Amygdala (tissue), 56 donors: ENCODE measurements at regions not wholly inside any gene's neighbourhood (a gene's known extent, or its start where the extent isn't known, plus 50 kb on each side); places are given as distances from the start of the nearest gene placed in this dataset.
A peak's percentile ranks its signal among the peaks of the same experiment; 100 is the strongest.
"Not testable (repeated sequence)": the region's sequence is repeated elsewhere in the genome, so short reads cannot be mapped to it uniquely, and the experiment has no call there.

Experiments used
- DNase-seq, 56 donors: peaks; one replicate each; lab custom pipeline; 2025; lab: John Stamatoyannopoulos, UW

- no peak for DNase-seq
Measured at GRCh38 chr20:52098186-52098585, 93.4 kb downstream of the ZFP64 start.

GRCh38 chr20:52096117-52096516 is 95.5 kb downstream of the ZFP64 start:
- DNase-seq, result peak in 4 of 56 donors; percentile 2 to 9 (median 6)

DNA sequence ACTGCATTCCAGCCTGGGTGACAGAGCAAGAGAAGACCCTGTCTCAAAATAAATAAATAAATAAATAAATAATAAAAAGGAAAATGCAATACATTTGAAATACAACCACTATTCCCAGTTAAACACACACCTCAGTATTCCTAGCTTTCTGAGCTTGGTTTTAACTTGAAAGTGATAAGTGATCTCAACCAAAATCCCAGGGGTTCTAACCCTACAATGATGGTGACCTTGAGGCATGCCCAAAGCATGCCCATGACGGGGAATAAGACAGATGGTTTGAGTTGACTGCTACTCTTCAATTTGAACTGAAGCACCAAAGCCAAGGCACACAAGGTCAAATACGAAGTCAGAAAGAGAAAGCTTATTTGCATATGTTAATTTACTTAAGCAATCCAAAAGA is 96.9 kb downstream of the ZFP64 start:
- no peak for DNase-seq

- no peak for DNase-seq
Measured at GRCh38 chr20:52093575-52093974, 98.0 kb downstream of the ZFP64 start.

DNA sequence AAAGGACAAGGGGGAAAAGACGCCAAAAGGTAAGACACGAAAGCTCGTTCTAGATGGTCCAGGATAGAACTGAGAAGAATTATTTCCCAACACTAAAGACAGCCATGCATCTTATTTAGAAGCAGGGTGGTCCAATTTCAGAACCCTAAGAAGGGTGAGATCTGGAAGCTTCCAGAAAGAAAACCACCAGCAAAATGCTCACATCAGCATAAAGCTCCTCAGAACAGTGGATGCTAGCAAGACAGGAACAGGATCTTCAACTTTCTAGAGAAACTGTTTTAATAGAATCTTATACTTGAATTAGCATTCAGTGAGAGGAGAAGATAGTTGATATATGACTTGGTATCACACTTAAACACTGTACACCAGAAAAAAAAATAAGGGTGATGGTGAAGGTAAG is 101.5 kb downstream of the ZFP64 start:
- no peak for DNase-seq

DNA sequence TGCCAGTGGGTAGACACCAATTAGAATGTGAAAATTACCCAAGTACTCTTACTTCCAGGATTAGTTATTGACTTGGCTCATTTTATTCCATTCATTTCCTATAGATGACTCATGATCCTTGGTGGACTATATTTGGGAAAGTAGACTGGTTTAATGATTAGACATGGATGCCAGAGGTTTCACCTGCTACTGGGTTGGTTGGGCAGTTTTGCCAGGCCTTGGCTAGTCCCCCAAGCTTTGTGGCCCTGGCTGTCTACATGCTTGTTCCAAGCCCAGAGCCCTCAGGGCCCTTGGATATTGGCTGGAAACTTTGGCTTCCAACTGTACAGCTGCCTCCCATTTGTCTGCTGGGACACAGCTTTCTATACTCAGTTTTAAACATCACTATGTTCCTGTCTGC is 104.1 kb downstream of the ZFP64 start:
- no peak for DNase-seq

DNA sequence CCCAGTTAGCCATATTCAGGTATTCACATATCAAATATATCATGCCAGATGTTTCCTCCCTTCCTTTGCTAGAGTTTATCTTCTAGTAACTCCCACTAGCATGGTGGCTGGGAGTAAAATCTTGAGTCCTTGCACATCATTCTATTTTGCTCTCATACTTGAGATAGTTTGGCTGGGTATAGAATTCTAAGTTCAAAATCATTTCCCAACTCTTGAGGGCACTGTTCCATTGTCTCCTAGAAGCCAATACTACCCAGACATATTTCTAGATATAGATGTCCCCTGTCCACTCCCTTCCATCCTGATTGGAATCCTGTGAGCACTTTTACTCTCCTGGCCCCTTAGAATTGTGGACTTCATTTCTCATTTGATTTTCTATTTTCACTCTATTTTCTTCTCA is 104.7 kb downstream of the ZFP64 start:
- DNase-seq, result no peak

DNA sequence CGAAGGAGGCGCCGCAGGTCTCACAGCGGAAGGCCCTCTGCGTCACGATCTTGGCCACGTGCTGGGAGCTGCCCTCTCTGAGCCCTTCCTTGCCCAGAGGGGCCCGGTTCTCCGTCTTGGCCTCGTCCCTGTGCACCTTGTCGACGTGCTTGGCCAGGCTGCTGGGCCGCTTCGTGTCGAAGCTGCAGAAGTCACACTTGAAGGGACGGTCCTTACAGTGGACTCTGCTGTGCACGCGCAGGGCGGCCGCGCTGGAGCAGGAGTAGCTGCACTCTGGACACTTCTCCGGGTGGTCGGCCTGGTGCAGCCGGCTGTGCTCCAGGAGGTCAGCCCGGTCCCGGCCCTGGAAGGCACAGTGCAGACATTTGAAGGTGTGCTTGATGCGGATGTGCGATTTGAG is 106.9 kb downstream of the ZFP64 start:
- DNase-seq, result no peak

DNA sequence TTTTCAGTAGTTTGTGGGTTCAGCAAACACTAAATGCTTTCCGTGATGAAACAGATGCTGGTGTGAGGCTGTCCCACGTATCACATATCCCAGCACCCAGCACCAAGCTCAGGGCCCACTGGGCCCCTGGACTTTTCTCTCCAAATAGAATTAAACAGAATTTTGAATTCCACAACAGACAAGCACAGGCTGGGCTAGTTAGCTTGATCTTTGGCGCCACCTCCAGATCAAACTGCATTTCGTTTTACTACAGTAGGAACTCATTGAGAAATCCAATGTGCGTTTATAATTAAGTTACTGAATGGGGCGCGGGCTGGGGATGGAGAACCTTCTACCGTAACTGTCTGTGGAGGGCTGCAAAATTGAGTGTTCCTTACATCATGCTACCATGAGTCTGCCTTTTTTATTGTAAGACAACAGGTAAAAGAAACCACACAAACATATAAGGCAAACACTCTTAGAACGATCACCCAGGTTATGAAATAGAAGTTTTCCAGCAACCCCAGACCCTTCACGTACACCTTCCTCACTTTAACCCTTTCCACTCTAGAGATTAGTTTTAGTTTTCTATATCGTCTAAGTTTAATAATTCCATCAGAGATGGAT is 107.8 kb downstream of the ZFP64 start:
- DNase-seq, result peak in 42 of 56 donors; percentile 3 to 80 (median 22)

DNA sequence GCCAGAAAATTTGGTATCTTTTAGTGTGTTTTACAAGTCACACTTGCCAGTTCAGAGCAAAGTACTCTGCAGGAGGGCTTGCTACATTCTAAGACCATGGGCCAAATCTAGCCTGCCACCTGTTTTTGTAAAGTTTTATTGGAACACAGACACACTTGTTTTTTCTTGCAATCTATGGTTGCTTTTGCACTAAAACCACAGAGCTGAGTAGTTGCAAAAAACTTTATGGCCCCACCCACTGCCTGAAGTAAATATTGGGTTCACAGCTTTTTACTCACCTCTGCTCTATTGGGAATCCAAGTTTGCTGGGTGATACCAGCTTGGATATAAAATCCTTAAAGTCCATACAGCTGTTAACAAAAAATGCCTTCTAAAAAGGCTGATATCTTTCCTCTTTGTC is 109.0 kb downstream of the ZFP64 start:
- DNase-seq, result no peak

DNA sequence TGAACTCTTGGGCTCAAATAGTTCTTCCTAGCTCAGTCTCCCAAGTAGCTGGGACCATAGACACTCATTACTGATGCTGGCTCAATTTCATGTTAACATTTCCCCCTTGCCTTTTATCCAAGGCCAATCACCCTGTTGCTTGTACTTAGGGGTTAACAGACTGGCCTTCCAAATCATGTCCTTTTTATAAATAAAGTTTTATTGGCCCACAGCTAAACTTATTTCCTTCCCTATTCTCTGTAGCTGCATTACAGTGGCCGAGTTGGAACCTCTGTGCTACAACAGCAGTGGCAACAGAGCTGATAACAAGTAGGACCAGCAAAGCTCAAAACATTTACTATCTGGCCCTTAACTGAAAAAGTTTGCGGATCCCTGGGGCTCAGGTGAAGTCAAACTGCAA is 109.8 kb downstream of the ZFP64 start:
- DNase-seq, result no peak

- DNase-seq, result no peak
Measured at GRCh38 chr20:52081066-52081465, 110.5 kb downstream of the ZFP64 start.

DNA sequence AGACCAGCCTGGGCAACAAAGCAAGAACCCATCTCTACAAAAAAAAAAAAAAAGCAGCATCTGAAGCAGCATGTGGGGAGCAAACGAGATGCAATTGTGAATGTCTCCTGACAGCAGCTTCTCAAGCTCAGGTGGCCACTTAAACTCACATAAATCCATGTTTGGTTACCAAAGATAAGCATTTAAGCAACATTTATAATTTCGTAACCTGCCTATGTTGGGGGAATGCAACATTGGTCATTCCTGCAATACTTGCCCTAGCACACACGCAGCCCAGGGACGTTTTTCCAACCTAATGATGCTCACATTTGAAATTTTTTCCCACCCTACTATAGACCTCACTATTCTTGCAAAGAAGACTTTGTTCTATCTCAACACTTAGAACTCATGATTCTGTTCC is 113.3 kb downstream of the ZFP64 start:
- DNase-seq, result no peak

GRCh38 chr20:52076164-52076563 is 115.4 kb downstream of the ZFP64 start:
- DNase-seq, result no peak

GRCh38 chr20:52075400-52075799 is 116.2 kb downstream of the ZFP64 start:
- no peak for DNase-seq

GRCh38 chr20:52071136-52071535 is 120.4 kb downstream of the ZFP64 start:
- no peak for DNase-seq

DNA sequence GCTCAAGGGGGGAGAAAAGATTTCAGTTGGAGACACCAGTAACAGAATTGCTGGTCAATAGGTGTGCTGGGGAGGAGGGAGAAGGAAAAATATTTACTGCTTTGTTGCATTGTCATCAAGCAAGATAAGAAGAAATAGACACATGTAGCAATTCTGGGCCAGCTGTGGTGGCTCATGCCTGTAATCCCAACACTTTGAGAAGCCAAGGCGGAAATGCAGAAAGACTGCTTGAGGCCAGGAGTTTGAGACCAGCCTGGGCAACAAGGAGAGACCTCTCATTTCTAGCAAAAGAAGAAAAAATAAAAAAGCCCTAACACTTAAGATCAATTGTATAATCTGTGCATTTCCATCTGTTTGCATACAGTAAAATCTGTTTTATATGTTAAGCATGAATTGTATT is 126.6 kb downstream of the ZFP64 start:
- DNase-seq, result no peak

DNA sequence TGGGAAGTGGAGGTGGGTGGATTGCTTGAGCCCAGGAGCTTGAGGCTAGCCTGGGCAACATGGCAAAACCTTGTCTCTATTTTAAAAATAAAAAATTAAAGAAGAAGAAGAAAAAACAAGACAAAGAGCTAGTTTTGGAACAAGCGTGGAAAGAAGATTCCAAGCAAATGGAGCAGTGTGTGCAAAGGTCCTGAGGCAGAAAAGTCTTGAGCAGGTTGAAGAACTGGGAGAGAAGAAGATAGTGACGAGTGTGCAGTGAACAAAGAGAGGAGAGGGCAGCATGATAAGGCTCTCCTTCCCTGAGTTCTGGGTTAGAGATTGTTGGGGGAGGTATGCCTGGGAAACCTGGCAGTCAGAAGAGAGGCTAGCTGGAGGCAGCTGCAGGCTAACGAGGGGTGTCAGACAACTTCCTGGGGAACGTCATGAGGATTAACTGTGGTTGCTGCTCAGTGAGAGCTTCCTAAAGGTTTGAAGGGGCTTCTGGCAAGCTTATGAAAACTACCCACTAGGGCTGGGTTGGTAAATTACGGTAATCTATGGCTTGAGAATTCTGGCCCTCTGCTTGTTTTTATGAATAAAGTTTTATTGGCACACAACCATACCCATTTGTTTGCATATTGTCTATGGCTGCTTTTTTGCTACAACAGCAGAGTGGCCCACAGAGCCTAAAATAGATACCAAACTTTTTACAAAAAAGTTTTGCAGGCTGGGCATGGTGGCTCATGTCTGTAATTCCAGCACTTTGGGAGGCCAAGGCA is 128.9 kb downstream of the ZFP64 start:
- DNase-seq, result no peak

GRCh38 chr20:52060794-52061714 is 130.5 kb downstream of the ZFP64 start:
- no peak for DNase-seq

GRCh38 chr20:52057133-52057532 is 134.4 kb downstream of the ZFP64 start:
- DNase-seq, result not testable (repeated sequence)
